ENCODE measurements at regions not wholly inside any gene's neighbourhood (a gene's known extent, or its start where the extent isn't known, plus 50 kb on each side); places are given as distances from the start of the nearest gene placed in this dataset.

DNA sequence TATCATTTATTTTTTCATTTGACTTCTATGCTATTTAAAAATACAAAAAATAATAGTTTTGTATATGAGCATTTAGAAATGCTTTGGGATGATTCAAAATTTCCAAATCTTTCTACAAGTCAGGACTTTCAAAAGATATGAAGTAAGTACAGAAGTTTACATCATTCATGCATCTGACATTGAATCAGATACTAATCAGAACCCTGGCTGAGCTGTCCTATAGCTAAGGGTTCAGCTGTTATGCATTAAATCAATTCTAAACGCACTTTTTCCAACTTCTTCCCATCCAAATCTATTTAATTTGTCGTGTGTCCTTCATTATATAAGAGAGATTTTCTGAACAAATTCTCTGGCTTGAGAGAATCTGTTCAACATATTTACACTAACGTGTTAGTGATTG is 779.4 kb downstream of the LTN1 start:
- TF ChIP-seq, protein P1, sequence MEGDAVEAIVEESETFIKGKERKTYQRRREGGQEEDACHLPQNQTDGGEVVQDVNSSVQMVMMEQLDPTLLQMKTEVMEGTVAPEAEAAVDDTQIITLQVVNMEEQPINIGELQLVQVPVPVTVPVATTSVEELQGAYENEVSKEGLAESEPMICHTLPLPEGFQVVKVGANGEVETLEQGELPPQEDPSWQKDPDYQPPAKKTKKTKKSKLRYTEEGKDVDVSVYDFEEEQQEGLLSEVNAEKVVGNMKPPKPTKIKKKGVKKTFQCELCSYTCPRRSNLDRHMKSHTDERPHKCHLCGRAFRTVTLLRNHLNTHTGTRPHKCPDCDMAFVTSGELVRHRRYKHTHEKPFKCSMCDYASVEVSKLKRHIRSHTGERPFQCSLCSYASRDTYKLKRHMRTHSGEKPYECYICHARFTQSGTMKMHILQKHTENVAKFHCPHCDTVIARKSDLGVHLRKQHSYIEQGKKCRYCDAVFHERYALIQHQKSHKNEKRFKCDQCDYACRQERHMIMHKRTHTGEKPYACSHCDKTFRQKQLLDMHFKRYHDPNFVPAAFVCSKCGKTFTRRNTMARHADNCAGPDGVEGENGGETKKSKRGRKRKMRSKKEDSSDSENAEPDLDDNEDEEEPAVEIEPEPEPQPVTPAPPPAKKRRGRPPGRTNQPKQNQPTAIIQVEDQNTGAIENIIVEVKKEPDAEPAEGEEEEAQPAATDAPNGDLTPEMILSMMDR (conservative IDR thresholded peaks at IDR 0.05; ENCODE audit: low read length): no peak
- no peak for TF ChIP-seq EZH2phosphoT487 (IDR thresholded peaks at IDR 0.05; ENCODE audit: borderline replicate concordance)

Data from Loucy (cell line).